GM12891 (cell line): ENCODE measurements at regions not wholly inside any gene's neighbourhood (a gene's known extent, or its start where the extent isn't known, plus 50 kb on each side); places are given as distances from the start of the nearest gene placed in this dataset.

Experiments used
- PAX5 ChIP-seq: IDR thresholded peaks from 2 replicates; pipeline ENCODE4 v1.6.1; 2011; ENCODE audit warnings: low read length, moderate library complexity, mild to moderate bottlenecking; ENCODE audit not compliant: insufficient read depth, severe bottlenecking
- POLR2A ChIP-seq: IDR thresholded peaks from 2 replicates; pipeline ENCODE4 v1.6.1; 2011; ENCODE audit warnings: low read depth, low read length, control low read depth
- POLR2AphosphoS5 ChIP-seq: IDR thresholded peaks from 2 replicates; pipeline ENCODE4 v1.6.1; 2011; ENCODE audit warnings: low read depth, low read length, control low read depth
- SPI1 ChIP-seq: IDR thresholded peaks from 2 replicates; pipeline ENCODE4 v1.6.1; 2011; ENCODE audit warnings: low read depth, low read length, control low read depth
- TAF1 ChIP-seq: IDR thresholded peaks from 2 replicates; pipeline ENCODE4 v1.6.1; 2011; ENCODE audit warnings: low read depth, low read length, control low read depth

- TF ChIP-seq POLR2A (no peak), TAF1 (no peak), POLR2AphosphoS5 (no peak), PAX5 (no peak), SPI1 (no peak)
Measured at GRCh38 chr5:88119535-88120125, 149.0 kb downstream of the TMEM161B start.
